Stimulated activated CD4-positive, alpha-beta T cell treated with anti-CD3 and anti-CD28 coated beads, Interleukin-4, amount 100 ng/mL, for 1 hour (primary cell): ENCODE measurements at regions not wholly inside any gene's neighbourhood (a gene's known extent, or its start where the extent isn't known, plus 50 kb on each side); places are given as distances from the start of the nearest gene placed in this dataset.
"Not testable (repeated sequence)": the region's sequence is repeated elsewhere in the genome, so short reads cannot be mapped to it uniquely, and the experiment has no call there.

Experiments
- DNase-seq: peaks from one replicate; pipeline ENCODE4 v3.0.0-alpha.2; 2020

GRCh38 chr22:44574640-44575380, 76.8 kb upstream of the RTL6 start:
- no peak for DNase-seq

- DNase-seq: no peak
Observed at GRCh38 chr22:44574057-44574639, 76.1 kb upstream of the RTL6 start.

- no peak for DNase-seq
Observed at GRCh38 chr22:44573451-44573850, 75.4 kb upstream of the RTL6 start.

GRCh38 chr22:44572414-44573207, 74.6 kb upstream of the RTL6 start:
- no peak for DNase-seq

DNA sequence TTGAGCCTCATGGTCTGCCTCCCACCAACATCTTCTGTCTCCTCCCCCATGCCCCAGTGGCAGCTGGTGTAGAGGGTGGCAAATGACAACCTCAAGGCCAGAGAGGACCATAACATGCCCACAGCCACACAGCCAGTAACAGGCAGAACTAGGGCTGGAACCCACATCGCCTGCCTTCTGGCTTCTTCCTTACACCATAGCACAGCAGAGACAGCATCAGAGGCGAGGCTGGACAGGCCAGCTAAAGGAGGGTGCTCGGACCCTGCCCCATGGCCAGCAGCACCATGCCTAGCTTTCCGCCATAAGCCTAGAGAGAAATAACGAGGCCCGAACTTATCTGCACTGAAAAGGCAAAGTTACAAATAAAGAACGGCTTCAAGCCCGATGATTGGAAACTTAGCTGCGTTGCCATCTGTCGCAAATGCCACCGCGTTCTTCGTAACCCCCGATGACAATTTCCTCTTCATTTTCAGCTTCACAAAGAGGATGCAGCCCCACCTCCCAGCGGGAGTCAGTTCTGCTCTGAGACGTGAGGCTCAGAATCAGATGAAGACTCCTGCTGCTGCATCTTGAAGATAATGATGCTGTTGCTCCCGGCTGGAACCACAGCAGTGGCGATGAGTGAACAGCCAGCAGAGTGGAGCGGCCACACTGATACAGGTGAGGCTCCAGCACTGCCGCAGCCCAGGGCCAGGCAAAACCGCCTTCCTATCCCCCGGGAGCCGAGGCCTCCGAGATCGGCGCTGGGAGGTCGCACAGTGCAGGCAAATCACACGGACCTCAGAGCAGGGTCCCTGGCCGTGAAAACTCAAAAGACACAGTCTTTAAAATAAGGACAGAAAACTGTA, 73.8 kb upstream of the RTL6 start:
- no peak for DNase-seq

DNA sequence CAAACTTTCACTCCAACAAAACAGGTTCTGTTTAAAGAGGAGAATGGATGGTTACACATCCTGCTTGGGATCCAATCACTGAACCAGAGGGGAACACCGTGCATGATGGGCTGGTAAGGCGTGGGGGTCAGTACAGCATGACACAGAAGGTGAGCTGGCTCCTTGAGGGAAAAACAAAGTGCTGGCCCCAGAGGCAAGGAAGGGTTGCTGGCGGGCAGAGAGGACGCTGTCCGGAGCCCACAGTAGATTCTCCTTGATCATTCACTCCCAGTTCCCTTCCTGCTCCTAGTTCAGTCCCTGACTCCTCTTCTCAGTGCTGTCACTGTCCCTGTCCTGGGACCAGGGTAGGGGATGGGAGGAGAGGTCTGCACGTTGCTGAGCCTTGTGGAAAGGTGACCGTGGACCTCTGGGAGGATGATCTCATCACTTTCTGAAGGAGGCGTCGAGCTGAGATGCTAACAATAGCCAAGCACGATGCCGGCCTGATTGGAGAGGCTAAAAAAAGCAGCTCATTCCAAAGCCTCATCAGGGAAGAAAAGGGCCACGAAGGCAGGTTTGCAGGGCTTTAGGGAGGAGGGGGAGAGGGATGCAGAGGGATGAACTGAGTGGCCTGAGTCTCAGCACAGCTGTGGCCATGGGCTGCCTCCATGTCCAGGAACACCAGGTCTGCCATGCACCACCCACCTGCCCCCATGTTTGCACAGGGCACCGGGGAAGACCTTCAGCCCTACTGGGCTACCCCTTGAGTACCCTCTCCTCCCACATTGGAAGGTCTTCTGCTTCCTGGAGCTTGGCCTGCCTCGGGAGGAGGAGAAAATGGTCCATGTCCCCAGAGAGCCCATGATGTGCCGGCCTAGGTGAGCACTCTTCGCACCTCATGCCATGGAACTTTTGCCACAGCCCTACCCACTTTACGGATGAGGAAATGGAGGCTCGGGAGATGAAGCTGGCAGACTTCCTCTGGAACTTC, 72.7 kb upstream of the RTL6 start:
- DNase-seq: no peak

- no peak for DNase-seq
Observed at GRCh38 chr22:44569561-44569991, 71.5 kb upstream of the RTL6 start.

DNA sequence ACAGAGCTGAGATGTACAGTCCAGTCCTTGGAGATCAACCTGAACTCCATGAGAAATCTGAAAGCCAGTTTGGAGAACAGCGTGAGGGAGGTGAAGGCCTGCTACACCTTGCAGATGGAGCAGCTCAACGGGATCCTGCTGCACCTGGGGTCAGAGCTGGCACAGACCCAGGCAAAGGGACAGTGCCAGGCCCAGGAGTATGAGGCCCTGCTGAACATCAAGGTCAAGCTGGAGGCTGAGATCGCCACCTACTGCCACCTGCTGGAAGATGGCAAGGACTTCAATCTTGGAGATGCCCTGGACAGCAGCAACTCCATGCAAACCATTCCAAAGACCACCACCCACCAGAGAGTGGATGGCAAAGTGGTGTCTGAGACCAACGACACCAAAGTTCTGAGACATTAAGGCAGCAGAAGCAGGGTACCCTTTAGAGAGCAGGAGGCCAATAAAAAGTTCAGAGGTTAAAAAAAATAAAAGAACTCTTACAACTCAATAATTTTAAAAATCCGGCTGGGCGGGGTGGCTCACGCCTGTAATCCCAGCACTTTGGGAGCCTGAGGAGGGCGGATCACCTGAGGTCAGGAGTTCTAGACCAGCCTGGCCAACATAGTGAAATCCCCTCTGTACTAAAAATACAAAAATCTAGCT, 69.9 kb upstream of the RTL6 start:
- DNase-seq: peak; percentile 42

GRCh38 chr22:44567378-44567841, 69.4 kb upstream of the RTL6 start:
- DNase-seq: not testable (repeated sequence)

- no peak for DNase-seq
Observed at GRCh38 chr22:44566911-44567310, 68.9 kb upstream of the RTL6 start.

DNA sequence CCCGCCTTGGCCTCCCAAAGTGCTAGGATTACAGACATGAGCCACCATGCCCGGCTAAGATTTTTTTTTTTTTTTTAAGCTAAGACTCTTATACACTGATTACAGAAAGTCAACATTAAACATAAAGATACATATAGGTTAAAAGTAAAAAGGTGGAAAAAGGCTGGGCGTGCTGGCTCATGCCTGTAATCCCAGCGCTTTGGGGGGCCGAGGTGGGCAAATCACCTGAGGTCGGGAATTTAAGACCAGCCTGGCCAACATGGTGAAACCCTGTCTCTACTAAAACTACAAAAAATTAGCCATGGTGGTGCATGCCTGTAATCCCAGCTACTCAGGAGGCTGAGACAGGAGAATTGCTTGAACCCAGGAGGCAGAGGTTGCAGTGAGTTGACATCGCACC, 64.6 kb upstream of the RTL6 start:
- not testable (repeated sequence) for DNase-seq

- no peak for DNase-seq
Observed at GRCh38 chr22:44561139-44561840, 63.3 kb upstream of the RTL6 start.

DNA sequence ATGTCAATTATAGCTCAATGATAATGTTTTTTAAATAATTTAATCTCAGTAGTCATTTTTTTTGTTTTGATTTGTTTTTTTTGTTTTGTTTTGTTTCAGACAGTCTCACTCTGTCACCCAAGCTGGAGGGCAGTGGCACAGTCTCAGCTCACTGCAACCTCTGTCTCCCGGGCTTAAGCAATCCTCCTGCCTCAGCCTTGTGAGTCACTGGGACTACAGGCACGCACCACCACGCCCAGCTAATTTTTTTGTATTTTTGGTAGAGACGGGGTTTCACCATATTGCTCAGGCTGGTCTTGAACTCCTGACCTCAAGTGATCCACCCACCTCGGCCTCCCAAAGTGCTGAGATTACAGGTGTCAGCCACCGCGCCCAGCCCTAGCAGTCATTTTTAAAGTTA, 60.6 kb upstream of the RTL6 start:
- DNase-seq: not testable (repeated sequence)

- not testable (repeated sequence) for DNase-seq
Observed at GRCh38 chr22:44557872-44558271, 59.8 kb upstream of the RTL6 start.

GRCh38 chr22:44557064-44557748, 59.2 kb upstream of the RTL6 start:
- no peak for DNase-seq

GRCh38 chr22:44555597-44555996, 57.6 kb upstream of the RTL6 start:
- DNase-seq: no peak

DNA sequence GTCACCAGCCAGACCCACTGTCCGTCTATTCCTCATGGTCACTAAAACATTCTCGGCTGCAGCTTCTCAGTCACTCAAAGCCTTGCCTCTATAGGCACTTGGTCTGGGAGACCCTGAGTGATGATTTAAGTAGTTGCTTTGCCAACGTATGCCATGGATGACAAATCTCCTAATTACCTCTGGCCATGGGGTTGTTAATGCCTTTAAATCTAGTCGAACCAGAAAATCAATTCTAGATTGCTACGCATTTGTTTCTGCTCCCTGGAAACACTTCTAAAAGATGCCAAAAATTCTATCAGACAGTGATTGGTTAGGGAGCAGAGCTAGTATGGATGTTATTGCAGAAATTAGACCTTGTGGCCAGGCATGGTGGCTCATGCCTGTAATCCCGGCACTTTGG, 57.0 kb upstream of the RTL6 start:
- no peak for DNase-seq

DNA sequence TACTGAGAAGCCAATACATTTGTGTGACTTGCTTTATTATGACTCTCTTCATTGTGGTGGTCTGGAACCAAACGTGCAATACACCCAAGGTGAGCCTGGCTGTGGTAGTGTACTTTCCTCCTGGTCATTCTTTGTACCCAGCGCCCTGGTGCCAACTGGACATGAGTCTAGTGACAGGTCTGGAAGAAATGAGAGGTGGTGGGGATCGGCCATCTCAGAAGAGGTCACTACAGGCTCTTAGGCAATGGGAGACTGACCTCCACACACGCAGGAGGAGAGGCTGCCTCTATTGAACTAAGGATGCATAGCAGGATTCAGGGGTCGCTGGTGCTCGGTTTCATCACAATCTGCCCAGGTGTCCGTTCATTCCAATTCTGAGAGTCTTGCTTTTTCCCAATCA, 56.4 kb upstream of the RTL6 start:
- DNase-seq: no peak

DNA sequence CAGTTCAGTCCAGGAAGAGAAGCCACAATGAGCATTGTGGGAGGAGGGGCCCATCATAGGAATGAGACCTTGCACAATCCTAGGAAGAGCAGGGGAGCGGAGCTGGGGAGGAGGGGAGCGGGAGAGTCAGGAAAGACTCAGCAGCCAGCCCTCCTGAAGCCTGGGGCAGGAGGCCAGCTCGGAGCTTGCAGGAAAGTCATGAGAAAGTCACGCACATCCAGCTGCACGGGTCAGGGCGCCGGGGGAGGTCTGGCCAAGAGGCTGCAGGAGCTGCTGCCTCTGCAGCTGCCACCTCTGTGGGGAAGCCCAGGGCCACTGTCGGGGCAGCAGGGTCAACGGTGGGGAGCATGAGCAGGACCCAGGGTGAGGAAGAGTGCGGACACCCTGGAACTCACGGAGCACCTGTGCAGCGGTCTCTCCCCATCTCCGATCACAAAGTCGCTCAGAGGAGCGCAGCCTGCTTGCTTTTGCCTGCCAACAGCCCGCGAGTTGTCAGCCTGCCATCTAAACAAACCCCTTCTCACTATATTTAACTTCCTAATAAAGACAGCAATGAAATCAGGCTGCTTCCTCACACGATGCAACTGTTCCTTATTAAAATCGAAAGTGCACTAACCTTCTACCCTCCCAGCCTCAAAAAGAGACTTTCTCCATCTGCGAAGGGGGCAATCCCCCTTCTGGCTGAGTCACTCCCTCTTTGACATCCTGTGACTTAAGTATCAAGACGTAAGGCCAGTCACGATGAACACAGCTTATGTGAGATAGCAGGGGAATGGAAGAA, 52.9 kb upstream of the RTL6 start:
- DNase-seq: no peak
